IPS-11a (cell line): ENCODE measurements at regions not wholly inside any gene's neighbourhood (a gene's known extent, or its start where the extent isn't known, plus 50 kb on each side); places are given as distances from the start of the nearest gene placed in this dataset.

Experiments
- H3K4me3 ChIP-seq: one replicate; pipeline ENCODE4 v1.5.1; 2013; ENCODE audit warnings: low read depth, low read length, control low read depth

GRCh38 chr1:39107341-39108290 is 81.5 kb downstream of the NDUFS5 start:
- H3K4me3 ChIP-seq = peak overlapping the region; percentile 81

- H3K4me3 ChIP-seq = no peak overlapping the region
Measured at GRCh38 chr1:39109644-39110043, 83.5 kb downstream of the NDUFS5 start.

- H3K4me3 ChIP-seq = no peak overlapping the region
Measured at GRCh38 chr1:39110325-39110851, 84.2 kb downstream of the NDUFS5 start.

DNA sequence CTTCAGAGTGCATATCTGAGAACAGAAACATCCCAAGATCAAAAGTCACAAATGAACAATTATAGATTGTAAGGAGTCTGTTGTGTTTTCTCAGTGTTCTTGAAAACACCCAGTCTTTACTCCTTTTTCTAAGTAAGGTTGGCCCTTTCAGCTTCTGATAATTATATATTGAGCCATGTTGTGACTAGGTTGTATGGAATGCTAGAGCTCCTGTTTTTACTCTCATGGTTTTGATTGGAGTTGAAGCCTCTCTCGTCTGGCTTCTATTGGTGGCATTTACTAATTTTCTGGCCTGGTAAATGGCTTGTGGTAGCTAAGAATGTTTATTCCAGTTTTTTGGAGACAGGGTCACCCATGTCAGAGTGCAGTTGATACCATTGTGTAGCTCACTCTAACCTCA is 84.7 kb downstream of the NDUFS5 start:
- H3K4me3 ChIP-seq = no peak overlapping the region

DNA sequence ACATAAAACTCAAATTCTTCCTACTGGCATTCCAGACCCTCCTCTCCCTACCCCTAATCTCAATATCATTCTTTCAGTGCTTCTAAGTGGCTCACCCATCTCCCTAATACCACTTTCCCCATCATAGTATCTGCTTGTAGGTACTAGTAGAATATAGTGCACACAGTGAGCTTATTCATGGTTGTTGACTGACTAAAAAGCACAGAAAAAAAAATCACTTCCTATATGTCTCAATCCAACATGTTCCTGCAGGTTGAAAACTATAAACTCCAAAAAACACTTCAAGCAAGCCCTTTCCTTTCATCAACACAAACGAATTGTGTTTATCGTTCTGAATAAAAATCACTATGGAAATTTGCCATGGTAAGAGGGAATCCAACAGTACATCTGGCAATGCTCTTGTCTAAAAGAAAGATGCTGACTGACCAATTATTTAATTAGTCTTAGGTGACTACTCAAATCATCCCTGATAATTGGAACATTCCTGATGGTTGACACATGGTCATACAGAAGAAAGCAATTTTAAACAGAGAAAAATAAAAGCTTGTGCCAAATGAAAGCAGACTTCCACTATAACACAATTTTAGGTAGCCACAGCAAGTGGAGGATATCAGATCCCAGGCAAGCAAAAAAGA is 87.1 kb downstream of the NDUFS5 start:
- no peak overlapping the region for H3K4me3 ChIP-seq

DNA sequence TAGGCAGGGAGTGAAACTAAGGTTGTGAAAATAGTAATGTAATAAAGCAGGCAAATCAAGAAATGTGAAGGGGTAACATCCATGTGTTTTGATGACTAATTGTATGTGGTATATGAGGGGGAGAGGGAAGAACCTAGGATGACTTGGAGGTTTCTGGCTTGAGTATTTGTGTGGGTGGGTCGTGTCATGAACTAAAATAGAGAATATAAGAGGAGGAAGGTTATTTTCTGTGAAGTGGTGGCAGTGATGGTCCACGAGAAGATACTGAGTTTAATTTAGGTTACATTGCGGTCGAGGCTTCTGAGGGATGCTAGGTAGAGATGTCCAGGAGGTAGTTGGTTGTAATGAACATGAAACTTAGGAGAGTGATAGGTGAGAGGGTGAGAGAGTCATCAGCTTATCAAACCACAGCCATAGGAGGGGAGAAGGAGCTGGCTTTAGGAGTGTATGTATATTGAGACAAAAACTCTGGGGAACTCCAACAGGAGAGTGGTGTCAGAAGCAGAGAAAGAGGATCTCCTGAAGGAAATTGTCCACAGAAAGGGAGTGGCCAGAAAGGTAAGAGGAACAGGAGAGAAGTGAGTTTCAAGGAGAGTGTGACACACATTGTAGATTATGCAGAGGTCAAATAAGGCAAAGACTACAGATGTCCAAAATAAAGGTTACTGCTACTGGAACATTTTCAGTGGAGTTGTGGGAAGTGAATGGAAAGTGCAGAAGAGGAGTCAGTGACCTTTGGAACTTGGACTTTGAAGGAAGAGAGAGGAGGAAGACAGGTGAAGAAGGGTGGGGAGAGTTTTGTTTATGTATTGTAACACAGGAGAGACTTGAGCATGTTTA is 89.0 kb upstream of the MACF1 start:
- no peak overlapping the region for H3K4me3 ChIP-seq

DNA sequence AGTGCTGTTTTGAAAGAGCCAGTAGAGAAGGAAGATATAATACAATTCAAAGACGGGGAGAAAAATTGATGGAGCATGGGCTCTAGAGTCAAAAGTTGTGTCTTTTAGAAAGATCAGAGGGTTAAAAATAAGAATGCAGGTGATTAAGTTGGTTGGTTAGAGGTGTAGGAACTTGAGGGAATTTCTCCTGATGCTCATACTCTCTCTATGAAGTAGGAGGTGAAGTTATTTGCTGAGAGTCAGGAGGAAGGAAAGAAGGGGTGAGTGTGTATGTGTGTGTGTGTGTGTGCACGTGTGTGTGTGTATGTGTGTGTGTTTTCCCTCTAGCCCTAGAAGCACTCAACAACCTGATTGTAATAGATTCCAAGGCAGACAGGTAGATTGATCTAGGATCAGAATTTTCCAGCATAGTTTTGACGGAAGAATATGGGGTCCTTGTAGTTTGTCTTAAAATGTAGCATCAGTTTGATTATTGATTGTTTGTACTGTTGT is 88.3 kb upstream of the MACF1 start:
- H3K4me3 ChIP-seq = no peak overlapping the region

- no peak overlapping the region for H3K4me3 ChIP-seq
Measured at GRCh38 chr1:39116860-39117728, 87.4 kb upstream of the MACF1 start.

GRCh38 chr1:39117899-39118450 is 86.5 kb upstream of the MACF1 start:
- H3K4me3 ChIP-seq = no peak overlapping the region

DNA sequence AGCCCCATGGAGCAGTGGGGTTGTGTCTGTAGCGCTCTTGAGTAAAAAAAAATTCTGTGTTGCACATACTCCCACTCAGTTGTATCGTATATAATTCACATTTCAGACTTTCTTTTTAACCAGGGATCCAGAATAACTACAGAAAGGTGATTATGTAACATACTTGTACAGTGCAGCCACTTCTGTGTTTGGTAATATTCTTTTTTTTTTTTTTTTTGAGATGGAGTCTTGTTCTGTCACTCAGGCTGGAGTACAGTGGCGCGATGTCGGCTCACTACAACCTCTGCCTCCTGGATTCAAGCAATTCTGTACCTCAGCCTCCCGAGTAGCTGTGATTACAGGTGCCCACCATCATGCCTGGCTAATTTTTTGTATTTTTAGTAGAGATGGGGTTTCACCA is 82.4 kb upstream of the MACF1 start:
- H3K4me3 ChIP-seq = no peak overlapping the region

DNA sequence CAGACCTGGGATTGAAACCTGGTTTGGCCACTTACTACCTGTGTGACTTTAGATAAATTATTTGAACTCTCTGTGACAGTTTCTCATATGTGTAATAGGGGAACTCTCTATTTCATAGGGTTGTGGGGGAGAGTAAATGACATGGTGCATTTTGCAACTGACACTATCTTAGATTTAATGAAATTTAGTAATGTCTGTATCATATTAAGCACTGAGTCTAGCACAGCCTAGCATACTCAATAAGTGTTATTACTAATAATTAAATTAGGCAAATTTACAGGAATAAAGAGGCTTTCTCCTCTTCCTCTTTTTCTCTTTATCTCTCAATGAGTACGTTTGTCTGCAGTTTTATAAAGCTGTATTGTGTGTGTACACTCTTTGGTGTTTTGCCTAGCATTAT is 80.2 kb upstream of the MACF1 start:
- H3K4me3 ChIP-seq = no peak overlapping the region

DNA sequence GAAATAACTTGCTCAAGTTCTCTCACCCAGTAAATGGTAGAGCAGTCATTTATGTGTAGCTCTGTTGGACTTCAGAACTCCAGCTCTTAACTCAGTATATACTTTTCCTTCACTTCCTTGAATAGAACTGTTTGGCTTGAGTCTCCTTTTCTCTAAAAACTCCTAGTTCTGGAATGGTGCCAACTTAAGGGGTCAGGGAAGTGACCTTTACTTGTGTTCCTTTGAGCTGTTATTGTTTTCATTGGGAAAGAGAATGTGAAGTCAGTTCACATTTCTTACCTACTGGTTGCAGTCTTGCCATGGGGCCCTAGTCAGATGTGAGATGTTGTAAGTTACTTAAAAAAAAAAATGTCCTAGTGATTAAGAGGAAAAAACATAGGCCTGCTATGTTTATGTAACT is 77.0 kb upstream of the MACF1 start:
- no peak overlapping the region for H3K4me3 ChIP-seq

GRCh38 chr1:39128126-39128525 is 76.4 kb upstream of the MACF1 start:
- H3K4me3 ChIP-seq = no peak overlapping the region

- H3K4me3 ChIP-seq = no peak overlapping the region
Measured at GRCh38 chr1:39128959-39129358, 75.5 kb upstream of the MACF1 start.

GRCh38 chr1:39129514-39129913 is 75.0 kb upstream of the MACF1 start:
- H3K4me3 ChIP-seq = no peak overlapping the region

- H3K4me3 ChIP-seq = no peak overlapping the region
Measured at GRCh38 chr1:39130325-39130724, 74.2 kb upstream of the MACF1 start.

DNA sequence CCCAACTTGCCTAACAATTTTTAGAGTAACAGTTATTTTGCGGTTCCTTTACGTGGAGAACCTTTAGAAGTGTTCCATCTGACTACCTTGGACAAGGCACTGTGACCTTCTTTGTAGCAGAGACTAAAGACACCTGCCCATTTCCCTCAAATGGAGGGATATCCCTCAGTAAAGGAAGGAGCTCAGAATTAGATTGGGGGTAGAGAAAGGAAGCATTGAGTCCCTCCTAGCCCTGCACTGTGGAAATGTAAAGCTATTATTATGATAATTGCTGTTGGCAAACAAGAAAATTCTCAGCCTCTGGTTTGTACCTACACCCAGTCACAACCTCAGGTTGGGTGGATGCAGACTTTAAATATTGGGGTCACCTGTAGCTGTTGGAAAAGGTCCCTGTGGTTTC is 72.6 kb upstream of the MACF1 start:
- no peak overlapping the region for H3K4me3 ChIP-seq

DNA sequence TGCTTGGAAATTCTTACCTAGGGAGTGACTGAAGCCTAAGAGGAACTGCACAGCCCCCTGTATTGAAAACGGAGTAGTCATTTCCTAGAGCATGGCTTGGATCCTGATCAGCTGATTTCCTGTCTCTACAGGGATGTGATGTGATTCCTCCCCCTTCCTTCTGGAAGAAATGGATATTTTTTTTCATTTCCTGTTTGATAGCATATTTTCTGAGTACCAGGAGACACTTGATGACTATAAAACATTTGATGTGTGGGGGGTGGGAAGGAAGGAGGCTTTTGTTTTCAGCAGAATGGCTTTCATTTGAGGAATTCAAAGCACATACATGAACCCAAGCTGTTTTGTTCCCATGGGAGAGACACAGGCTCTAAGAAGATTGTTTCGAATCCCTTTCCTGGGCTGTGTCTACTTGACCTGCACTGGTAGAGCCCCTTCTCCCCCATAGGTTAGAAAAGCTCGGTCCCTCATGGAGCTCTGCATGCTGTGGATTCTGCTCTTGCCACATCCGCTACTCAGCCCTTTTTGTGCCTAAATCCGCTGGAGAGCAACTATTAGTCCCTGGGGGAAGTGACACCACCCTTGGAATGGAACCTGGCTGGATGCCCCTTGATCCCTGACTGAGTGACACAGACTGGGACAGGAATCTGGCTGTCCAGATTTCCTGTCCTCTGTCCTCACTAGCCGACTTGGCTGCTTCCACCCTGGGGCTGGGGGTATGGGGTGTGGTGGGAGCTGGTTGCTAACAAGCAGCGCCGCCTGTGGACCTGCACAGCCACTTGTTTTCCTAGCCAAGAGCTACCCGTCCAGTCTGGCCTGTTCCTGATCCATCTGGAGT is 71.8 kb upstream of the MACF1 start:
- H3K4me3 ChIP-seq = no peak overlapping the region

DNA sequence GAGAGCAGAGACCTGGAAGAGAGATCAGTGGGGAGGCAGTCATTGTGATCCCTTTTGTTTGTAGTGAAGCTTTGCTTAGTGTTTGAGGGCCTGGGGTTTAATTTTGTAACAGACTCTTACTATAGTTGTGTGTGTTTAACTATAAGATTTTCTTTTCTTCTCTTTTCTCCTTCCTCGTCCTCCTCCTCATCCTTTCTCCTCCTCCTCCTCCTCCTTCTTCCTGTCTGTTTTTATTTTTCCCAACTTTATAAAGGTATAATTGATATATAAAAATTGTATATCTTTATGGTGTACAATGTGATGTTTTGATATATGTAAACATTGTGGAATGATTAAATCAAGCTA is 71.2 kb upstream of the MACF1 start:
- H3K4me3 ChIP-seq = no peak overlapping the region
